HEK293 (cell line): ENCODE measurements at regions not wholly inside any gene's neighbourhood (a gene's known extent, or its start where the extent isn't known, plus 50 kb on each side); places are given as distances from the start of the nearest gene placed in this dataset.

ENCODE experiments used
- CTCF ChIP-seq: fragments of 450-650 bp; formaldehyde crosslinking; IDR thresholded peaks from 2 replicates; pipeline ENCODE4 v1.5.1; 2016; ENCODE audit warnings: missing biosample characterization, missing genetic modification characterization
- REST ChIP-seq: fragments of 450-650 bp; formaldehyde crosslinking; IDR thresholded peaks from 2 replicates; pipeline ENCODE4 v1.5.1; 2016; ENCODE audit warnings: missing biosample characterization, missing genetic modification characterization
- SCRT1 ChIP-seq: fragments of 450-650 bp; formaldehyde crosslinking; IDR thresholded peaks from 2 replicates; pipeline ENCODE4 v1.5.1; 2016; ENCODE audit warnings: missing biosample characterization, missing genetic modification characterization, borderline replicate concordance
- SP2 ChIP-seq: fragments of 450-650 bp; formaldehyde crosslinking; IDR thresholded peaks from 2 replicates; pipeline ENCODE4 v1.5.1; 2016; ENCODE audit warnings: missing biosample characterization, missing genetic modification characterization
- WT1 ChIP-seq: fragments of 450-650 bp; formaldehyde crosslinking; IDR thresholded peaks from 2 replicates; pipeline ENCODE4 v1.5.1; 2016; ENCODE audit warnings: missing biosample characterization, missing genetic modification characterization
- ZNF184 ChIP-seq: fragments of 450-650 bp; IDR thresholded peaks from 2 replicates; pipeline ENCODE4 v1.5.1; 2018; ENCODE audit warnings: missing biosample characterization, mild to moderate bottlenecking, missing genetic modification characterization
- ZNF239 ChIP-seq: fragments of 450-650 bp; formaldehyde crosslinking; IDR thresholded peaks from 2 replicates; pipeline ENCODE4 v1.5.1; 2016; ENCODE audit warnings: missing biosample characterization, missing genetic modification characterization
- ZNF248 ChIP-seq: fragments of 450-650 bp; formaldehyde crosslinking; IDR thresholded peaks from 2 replicates; pipeline ENCODE4 v1.5.1; 2017; ENCODE audit warnings: missing biosample characterization, missing genetic modification characterization
- ZNF423 ChIP-seq: fragments of 450-650 bp; formaldehyde crosslinking; IDR thresholded peaks from 2 replicates; pipeline ENCODE4 v1.5.1; 2016; ENCODE audit warnings: missing biosample characterization, missing genetic modification characterization
- ZNF449 ChIP-seq: fragments of 450-650 bp; formaldehyde crosslinking; IDR thresholded peaks from 2 replicates; pipeline ENCODE4 v1.5.1; 2017; ENCODE audit warnings: missing biosample characterization, mild to moderate bottlenecking, missing genetic modification characterization, moderate library complexity
- ZNF521 ChIP-seq: fragments of 450-650 bp; formaldehyde crosslinking; IDR thresholded peaks from 2 replicates; pipeline ENCODE4 v1.5.1; 2017; ENCODE audit warnings: missing biosample characterization, mild to moderate bottlenecking, missing genetic modification characterization
- ZNF692 ChIP-seq: fragments of 450-650 bp; formaldehyde crosslinking; IDR thresholded peaks from 2 replicates; pipeline ENCODE4 v1.5.1; 2016; ENCODE audit warnings: missing biosample characterization, missing genetic modification characterization
- ZNF76 ChIP-seq: fragments of 450-650 bp; formaldehyde crosslinking; IDR thresholded peaks from 2 replicates; pipeline ENCODE4; 2016; ENCODE audit warnings: low read depth, missing biosample characterization, missing genetic modification characterization, borderline replicate concordance

- TF ChIP-seq SCRT1 (tag by site-specific recombination) (no peak), CTCF (tag by site-specific recombination) (no peak), SP2 (tag by site-specific recombination) (no peak), ZNF521 (tag by site-specific recombination) (no peak), ZNF184 (no peak), ZNF692 (no peak), ZNF248 (tag by site-specific recombination) (no peak), ZNF76 (tag by site-specific recombination) (no peak), WT1 (tag by site-specific recombination) (no peak), ZNF239 (tag by site-specific recombination) (no peak), REST (tag by site-specific recombination) (no peak), ZNF449 (tag by site-specific recombination) (no peak), ZNF423 (tag by site-specific recombination) (no peak)
These were observed 593.9 kb upstream of the NETO1 start for GRCh38 chr18:73461780-73462059.
